ENCODE measurements at regions not wholly inside any gene's neighbourhood (a gene's known extent, or its start where the extent isn't known, plus 50 kb on each side); places are given as distances from the start of the nearest gene placed in this dataset.
A peak's percentile ranks its signal among the peaks of the same experiment; 100 is the strongest.

DNA sequence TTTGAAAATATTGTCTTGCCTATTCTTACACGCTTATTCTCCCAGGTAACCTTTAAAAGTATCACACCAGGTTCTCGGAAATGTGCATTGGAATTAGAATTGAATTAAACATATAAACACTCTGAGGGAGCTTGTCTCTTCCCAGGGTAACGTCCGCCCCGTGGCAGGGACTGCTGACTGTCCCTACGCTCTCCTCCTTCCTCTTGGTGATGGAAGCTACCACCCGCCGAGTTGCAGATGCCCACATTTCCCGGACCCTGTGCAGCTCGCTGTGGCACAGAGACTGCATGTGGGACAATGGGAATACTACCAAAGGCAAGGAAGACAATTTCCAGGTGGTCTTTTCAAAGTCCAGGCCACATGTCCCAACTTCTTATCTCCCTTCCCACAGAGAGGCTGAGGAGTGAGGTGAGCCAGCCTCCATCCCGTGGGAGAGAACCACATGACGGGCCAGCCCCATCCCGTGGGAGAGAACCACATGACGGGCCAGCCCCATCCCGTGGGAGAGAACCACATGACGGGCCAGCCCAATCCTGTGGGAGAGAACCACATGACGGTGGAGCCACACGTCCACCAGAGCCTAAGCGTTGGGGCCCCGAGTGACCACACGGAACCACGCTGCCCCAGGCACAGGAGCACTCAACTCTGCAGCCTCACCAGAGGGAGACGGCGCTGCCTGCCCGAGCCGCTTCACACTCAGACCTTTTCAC lies 249.4 kb upstream of the IRX1 start:
- Histone ChIP-seq H3K27ac (ENCODE audit: low read depth, low read length) (no peak overlapping the region), H3K9me3 (ENCODE audit: low read length) (no peaks in the 10 kb centered on the region), H3K4me3 (ENCODE audit: low read length) (no peak overlapping the region), H3K4me1 (ENCODE audit: insufficient read depth, low read length) (no peaks in the 10 kb centered on the region), H3K27me3 (ENCODE audit: insufficient read depth, low read length, poor library complexity, severe bottlenecking) (no peaks in the 10 kb centered on the region), H3K36me3 (ENCODE audit: insufficient read depth, low read length) (no peaks in the 10 kb centered on the region)
- no peak overlapping the region for H3K27ac Mint-ChIP-seq
- CTCF ChIA-PET = no interaction called here
- H3K9me3 Mint-ChIP-seq = peaks cover 0 to 12% (median 8%) of the 10 kb centered on the region in 5 donors
- no peak for DNase-seq
- POLR2A ChIA-PET = no interaction called here
- H3K4me3 Mint-ChIP-seq = no peak overlapping the region
- H3K4me1 Mint-ChIP-seq = no peaks in the 10 kb centered on the region
- H3K27me3 Mint-ChIP-seq = no peaks in the 10 kb centered on the region
- peaks cover 0 to 5% (median 0%) of the 10 kb centered on the region in 3 donors for H3K36me3 Mint-ChIP-seq

DNA sequence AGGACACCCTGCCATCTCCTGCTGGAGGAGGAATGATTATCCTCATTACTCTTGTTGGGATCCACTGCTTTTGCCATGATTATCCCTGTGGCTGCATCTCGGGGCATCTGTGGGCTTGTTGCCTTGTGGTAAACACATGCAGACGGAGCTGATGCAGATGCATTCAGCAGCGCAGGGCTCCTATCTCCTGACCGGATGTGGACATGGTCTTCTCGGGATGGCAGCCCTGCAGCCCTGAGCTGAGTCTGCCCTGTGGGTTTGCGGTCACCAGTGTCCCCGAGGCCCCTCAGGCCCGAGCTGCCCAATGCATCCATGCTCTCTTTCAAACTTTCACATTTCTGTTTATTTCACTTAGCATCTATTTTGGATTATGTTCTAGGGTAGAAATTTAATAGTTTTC lies 250.4 kb upstream of the IRX1 start:
- Histone ChIP-seq H3K27ac (ENCODE audit: low read depth, low read length) (no peak overlapping the region), H3K27me3 (ENCODE audit: insufficient read depth, low read length, poor library complexity, severe bottlenecking) (no peaks in the 10 kb centered on the region), H3K9me3 (ENCODE audit: low read length) (no peaks in the 10 kb centered on the region), H3K4me3 (ENCODE audit: low read length) (no peak overlapping the region), H3K4me1 (ENCODE audit: insufficient read depth, low read length) (no peaks in the 10 kb centered on the region), H3K36me3 (ENCODE audit: insufficient read depth, low read length) (no peaks in the 10 kb centered on the region)
- Mint-ChIP-seq H3K27me3 (no peaks in the 10 kb centered on the region), H3K36me3 (peaks cover 0 to 5% (median 0%) of the 10 kb centered on the region in 3 donors), H3K27ac (no peak overlapping the region), H3K4me1 (no peaks in the 10 kb centered on the region), H3K4me3 (no peak overlapping the region), H3K9me3 (peaks cover 0 to 10% (median 9%) of the 10 kb centered on the region in 5 donors)
- POLR2A ChIA-PET = no interaction called here
- DNase-seq = no peak
- CTCF ChIA-PET = no interaction called here

DNA sequence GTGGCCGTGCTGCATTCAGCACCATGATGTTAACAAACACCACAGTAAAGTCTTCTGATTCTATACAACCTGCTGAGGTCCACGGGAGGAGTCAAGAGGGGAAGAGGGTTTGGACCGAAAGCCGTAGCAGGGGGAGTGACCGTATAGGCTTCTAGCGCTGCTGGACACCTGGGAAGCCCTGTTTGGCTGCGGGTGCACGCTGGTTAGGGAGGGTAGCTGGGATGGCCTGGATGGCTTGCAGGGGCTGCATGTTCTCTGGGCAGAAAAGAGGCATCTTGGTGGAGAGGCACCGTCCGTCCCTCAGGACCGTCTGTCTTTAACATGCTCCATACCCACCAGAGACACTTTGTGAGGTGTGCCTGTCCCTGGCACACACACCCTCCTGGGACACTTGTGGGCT lies 251.0 kb upstream of the IRX1 start:
- Mint-ChIP-seq H3K27ac (no peak overlapping the region), H3K27me3 (no peaks in the 10 kb centered on the region), H3K4me3 (no peak overlapping the region), H3K4me1 (no peaks in the 10 kb centered on the region), H3K36me3 (peaks cover 0 to 1% (median 0%) of the 10 kb centered on the region in 3 donors), H3K9me3 (peaks cover 0 to 10% (median 7%) of the 10 kb centered on the region in 5 donors)
- Histone ChIP-seq H3K4me1 (ENCODE audit: insufficient read depth, low read length) (no peaks in the 10 kb centered on the region), H3K27me3 (ENCODE audit: insufficient read depth, low read length, poor library complexity, severe bottlenecking) (no peaks in the 10 kb centered on the region), H3K4me3 (ENCODE audit: low read length) (no peak overlapping the region), H3K27ac (ENCODE audit: low read depth, low read length) (no peak overlapping the region), H3K36me3 (ENCODE audit: insufficient read depth, low read length) (no peaks in the 10 kb centered on the region), H3K9me3 (ENCODE audit: low read length) (no peaks in the 10 kb centered on the region)
- ChIA-PET POLR2A (no interaction called here), CTCF (no interaction called here)
- no peak for DNase-seq

DNA sequence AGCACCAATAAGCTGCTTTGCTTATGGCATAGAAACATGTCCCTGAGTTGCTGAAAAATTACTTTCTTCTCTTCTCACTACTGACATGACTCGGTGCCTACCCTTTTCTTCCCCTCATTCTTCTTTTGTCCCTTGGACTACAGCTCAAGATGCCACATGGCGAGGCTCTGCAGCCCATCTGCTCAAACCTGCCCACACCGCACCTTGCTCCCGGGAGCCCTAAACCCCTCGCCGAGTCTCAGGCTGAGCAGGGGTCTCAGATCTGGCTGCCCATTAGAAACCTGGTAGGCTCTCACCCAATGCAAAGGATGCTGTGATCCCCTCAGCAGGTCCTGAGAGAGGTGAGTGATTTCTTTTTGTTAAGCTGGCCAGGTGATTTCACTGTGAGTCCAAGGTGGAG lies 251.7 kb upstream of the IRX1 start:
- Histone ChIP-seq H3K9me3 (ENCODE audit: low read length) (no peaks in the 10 kb centered on the region), H3K27me3 (ENCODE audit: insufficient read depth, low read length, poor library complexity, severe bottlenecking) (no peaks in the 10 kb centered on the region), H3K36me3 (ENCODE audit: insufficient read depth, low read length) (no peaks in the 10 kb centered on the region), H3K27ac (ENCODE audit: low read depth, low read length) (no peak overlapping the region), H3K4me3 (ENCODE audit: low read length) (no peak overlapping the region), H3K4me1 (ENCODE audit: insufficient read depth, low read length) (no peaks in the 10 kb centered on the region)
- Mint-ChIP-seq H3K4me3 (no peak overlapping the region), H3K4me1 (no peaks in the 10 kb centered on the region), H3K27ac (peak overlapping the region in 1 of 8 donors; percentile 56), H3K9me3 (peaks cover 0 to 9% (median 7%) of the 10 kb centered on the region in 5 donors), H3K27me3 (no peaks in the 10 kb centered on the region), H3K36me3 (no peaks in the 10 kb centered on the region)
- no peak for DNase-seq
- CTCF ChIA-PET = no interaction called here
- POLR2A ChIA-PET = no interaction called here

DNA sequence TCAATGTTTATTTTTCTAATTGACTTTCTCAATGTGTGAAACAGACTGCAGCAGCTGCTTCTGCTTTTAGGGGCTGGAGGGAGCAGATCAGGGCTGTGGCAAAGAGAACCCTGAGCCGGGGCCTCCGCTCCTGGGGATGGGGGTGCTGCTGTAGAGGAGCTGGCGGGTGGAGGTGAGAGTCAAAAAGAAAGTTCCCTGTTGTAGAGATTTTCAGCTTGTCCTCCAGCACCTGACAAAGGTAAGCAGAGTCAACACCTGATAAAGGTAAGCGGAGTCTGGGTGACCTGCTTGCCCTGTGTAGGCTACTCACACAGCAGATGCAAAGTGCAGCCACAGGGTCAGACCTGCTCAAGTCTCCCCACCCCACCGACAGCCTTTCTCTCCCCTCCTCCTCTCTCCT lies 252.4 kb upstream of the IRX1 start:
- H3K27ac Mint-ChIP-seq = no peak overlapping the region
- no peak overlapping the region for H3K4me3 Mint-ChIP-seq
- H3K9me3 ChIP-seq (ENCODE audit: low read length) = no peaks in the 10 kb centered on the region
- H3K4me1 Mint-ChIP-seq = no peaks in the 10 kb centered on the region
- no peaks in the 10 kb centered on the region for H3K36me3 ChIP-seq (ENCODE audit: insufficient read depth, low read length)
- CTCF ChIA-PET = no interaction called here
- H3K27me3 Mint-ChIP-seq = no peaks in the 10 kb centered on the region
- no peak overlapping the region for H3K4me3 ChIP-seq (ENCODE audit: low read length)
- POLR2A ChIA-PET = no interaction called here
- no peak for DNase-seq
- H3K27ac ChIP-seq (ENCODE audit: low read depth, low read length) = no peak overlapping the region
- H3K27me3 ChIP-seq (ENCODE audit: insufficient read depth, low read length, poor library complexity, severe bottlenecking) = no peaks in the 10 kb centered on the region
- H3K4me1 ChIP-seq (ENCODE audit: insufficient read depth, low read length) = no peaks in the 10 kb centered on the region
- no peaks in the 10 kb centered on the region for H3K36me3 Mint-ChIP-seq
- H3K9me3 Mint-ChIP-seq = peaks cover 0 to 10% (median 7%) of the 10 kb centered on the region in 5 donors

DNA sequence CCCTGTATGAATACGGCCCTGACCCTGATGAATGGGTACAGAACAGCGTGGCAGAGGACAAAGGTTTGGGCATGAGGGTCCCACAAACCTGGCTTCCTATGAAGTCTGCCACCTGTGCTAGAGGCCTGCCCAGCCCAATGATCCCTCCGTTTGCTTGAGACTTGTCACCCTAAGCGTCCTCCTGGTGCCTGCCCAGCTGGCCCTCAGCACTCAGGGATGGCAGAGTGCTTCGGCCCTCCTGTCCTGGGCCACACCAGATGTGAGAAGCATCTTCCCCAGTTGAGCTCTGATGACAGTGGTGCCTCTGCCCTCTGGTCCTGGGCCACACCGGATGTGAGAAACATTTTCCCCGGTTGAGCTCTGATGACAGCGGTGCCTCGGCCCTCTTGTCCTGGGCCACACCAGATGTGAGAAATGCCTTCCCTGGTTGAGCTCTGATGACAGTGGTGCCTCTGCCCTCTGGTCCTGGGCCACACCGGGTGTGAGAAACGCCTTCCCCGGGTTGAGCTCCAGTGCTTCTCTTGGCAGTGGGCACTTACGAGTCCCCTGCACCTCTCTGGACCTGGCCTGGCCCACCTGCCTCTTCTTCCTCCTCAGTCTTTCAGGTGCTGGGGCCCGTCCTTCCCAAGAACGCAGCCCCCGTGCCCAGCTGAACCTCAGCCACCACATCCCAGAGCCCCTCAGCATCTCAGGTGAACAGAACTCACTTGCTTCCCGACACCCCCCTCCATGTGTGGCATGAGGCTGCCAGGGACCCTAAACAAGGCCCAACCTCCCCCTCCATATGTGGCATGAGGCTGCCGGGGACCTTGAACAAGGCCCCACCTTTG lies 253.1 kb upstream of the IRX1 start:
- Mint-ChIP-seq H3K4me3 (no peak overlapping the region), H3K9me3 (peaks cover 0 to 9% (median 7%) of the 10 kb centered on the region in 5 donors), H3K4me1 (no peaks in the 10 kb centered on the region), H3K36me3 (no peaks in the 10 kb centered on the region), H3K27ac (no peak overlapping the region), H3K27me3 (no peaks in the 10 kb centered on the region)
- ChIA-PET CTCF (no interaction called here), POLR2A (no interaction called here)
- Histone ChIP-seq H3K27ac (ENCODE audit: low read depth, low read length) (no peak overlapping the region), H3K4me1 (ENCODE audit: insufficient read depth, low read length) (no peaks in the 10 kb centered on the region), H3K27me3 (ENCODE audit: insufficient read depth, low read length, poor library complexity, severe bottlenecking) (no peaks in the 10 kb centered on the region), H3K36me3 (ENCODE audit: insufficient read depth, low read length) (no peaks in the 10 kb centered on the region), H3K4me3 (ENCODE audit: low read length) (no peak overlapping the region), H3K9me3 (ENCODE audit: low read length) (no peaks in the 10 kb centered on the region)
- DNase-seq = no peak

DNA sequence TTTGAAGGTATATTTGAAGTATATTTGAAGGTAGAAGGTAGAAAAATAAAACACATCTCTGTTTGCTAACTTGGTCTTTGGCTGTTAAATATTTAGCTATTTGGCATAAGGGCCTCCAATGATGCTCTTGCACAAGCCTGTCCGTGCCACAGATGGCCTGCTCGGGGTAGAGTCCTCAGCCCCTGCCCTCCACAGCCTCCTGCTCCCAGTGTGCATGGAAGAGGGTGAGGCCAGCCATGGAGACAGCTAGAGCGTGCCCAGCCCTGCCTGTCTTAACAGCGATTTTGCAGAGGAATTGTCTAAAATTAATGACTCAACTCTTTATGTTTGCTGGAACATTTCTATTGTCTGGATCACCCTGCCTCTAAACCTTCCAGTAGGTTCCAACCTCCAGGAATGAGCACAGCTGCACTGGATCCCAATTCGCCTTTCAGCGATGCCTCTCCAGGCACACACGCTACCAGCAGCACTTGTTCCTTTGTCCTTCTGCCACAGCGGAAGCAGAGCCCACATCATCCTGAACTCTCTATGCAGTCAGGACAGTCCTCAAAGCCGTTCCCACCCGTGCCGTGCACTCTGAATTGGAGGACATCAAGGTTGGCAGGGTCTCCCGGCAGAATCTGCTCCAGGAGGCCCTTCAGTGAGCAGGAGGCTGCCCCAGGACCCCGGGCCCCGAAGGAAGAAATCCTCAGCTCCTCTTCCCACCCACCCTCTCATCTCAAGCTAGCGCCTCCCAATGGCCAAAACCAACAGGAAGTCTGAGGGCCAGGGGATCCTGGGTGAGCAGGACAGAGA lies 254.0 kb upstream of the IRX1 start:
- no peaks in the 10 kb centered on the region for H3K27me3 ChIP-seq (ENCODE audit: insufficient read depth, low read length, poor library complexity, severe bottlenecking)
- no peaks in the 10 kb centered on the region for H3K4me1 ChIP-seq (ENCODE audit: insufficient read depth, low read length)
- H3K27ac Mint-ChIP-seq = no peak overlapping the region
- CTCF ChIA-PET = no interaction called here
- H3K27me3 Mint-ChIP-seq = no peaks in the 10 kb centered on the region
- peaks cover 0 to 9% (median 7%) of the 10 kb centered on the region in 5 donors for H3K9me3 Mint-ChIP-seq
- POLR2A ChIA-PET = no interaction called here
- no peak for DNase-seq
- H3K4me1 Mint-ChIP-seq = no peaks in the 10 kb centered on the region
- no peak overlapping the region for H3K4me3 ChIP-seq (ENCODE audit: low read length)
- H3K27ac ChIP-seq (ENCODE audit: low read depth, low read length) = no peak overlapping the region
- no peaks in the 10 kb centered on the region for H3K9me3 ChIP-seq (ENCODE audit: low read length)
- H3K4me3 Mint-ChIP-seq = no peak overlapping the region
- H3K36me3 ChIP-seq (ENCODE audit: insufficient read depth, low read length) = no peaks in the 10 kb centered on the region
- H3K36me3 Mint-ChIP-seq = no peaks in the 10 kb centered on the region

DNA sequence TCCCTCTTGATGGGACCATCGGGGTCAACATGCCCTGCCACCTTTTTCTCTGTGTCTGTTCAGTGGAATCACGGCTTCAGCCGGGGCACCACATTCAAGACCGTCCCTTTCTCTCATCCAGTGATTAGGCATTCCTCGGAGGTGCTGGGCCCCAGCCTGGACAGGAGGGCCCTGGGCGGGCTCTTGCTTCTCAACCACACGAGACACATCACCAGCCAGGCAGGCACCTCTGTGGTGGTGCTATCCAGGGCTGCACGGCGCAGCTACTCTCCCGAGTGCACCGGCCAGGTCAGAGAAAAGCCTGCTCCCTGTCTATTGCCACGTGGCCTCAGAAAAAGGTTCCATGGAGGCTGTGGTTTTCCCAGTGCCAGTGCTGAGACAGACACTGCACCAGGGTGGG lies 255.2 kb upstream of the IRX1 start:
- Histone ChIP-seq H3K27ac (ENCODE audit: low read depth, low read length) (no peak overlapping the region), H3K9me3 (ENCODE audit: low read length) (no peaks in the 10 kb centered on the region), H3K4me3 (ENCODE audit: low read length) (no peak overlapping the region), H3K36me3 (ENCODE audit: insufficient read depth, low read length) (no peaks in the 10 kb centered on the region), H3K4me1 (ENCODE audit: insufficient read depth, low read length) (no peaks in the 10 kb centered on the region), H3K27me3 (ENCODE audit: insufficient read depth, low read length, poor library complexity, severe bottlenecking) (no peaks in the 10 kb centered on the region)
- Mint-ChIP-seq H3K4me1 (no peaks in the 10 kb centered on the region), H3K27ac (peak overlapping the region in 1 of 8 donors; percentile 23), H3K27me3 (no peaks in the 10 kb centered on the region), H3K36me3 (no peaks in the 10 kb centered on the region), H3K9me3 (peaks cover 0 to 9% (median 5%) of the 10 kb centered on the region in 5 donors), H3K4me3 (no peak overlapping the region)
- CTCF ChIA-PET = no interaction called here
- DNase-seq = no peak
- POLR2A ChIA-PET = no interaction called here

All from CD8-positive, alpha-beta memory T cell (primary cell).